GM12875 (cell line): ENCODE measurements at regions not wholly inside any gene's neighbourhood (a gene's known extent, or its start where the extent isn't known, plus 50 kb on each side); places are given as distances from the start of the nearest gene placed in this dataset.

Source experiments
- H3K4me3 ChIP-seq: one replicate; pipeline ENCODE4 v1.5.1; 2011; ENCODE audit warnings: low read depth, low read length, control low read depth
- CTCF ChIP-seq: IDR thresholded peaks from 2 replicates; pipeline ENCODE4 v1.5.1; 2011; ENCODE audit warnings: low read depth, mild to moderate bottlenecking, control low read depth, inconsistent platforms, low read length, moderate library complexity, borderline replicate concordance; ENCODE audit not compliant: insufficient read depth

DNA sequence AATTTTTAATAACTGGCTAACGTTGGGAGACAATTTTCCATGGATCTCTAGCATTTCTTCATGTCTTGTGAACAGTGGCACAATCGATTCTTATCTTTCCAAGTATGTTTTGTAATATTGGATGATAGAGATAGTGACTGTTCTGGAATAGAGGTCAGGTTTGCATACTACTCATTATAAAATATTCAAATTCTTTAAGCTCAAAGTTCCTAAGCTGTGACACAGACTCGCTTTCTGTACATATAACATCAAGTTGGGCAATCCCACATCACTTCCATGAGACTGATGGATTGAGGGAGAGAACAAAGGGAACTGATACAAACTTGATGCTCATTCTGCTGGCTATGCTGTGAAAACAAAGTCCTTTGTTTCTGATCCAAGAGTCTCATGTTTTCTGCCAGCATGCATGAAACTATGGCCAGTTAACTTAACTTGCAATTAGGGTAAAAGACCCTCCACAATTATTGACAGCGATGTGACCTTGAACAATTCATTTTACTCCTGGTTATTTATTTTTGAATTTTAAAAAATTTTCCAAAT is 392.4 kb downstream of the TTLL7 start:
- TF ChIP-seq CTCF = no peak
- no peak overlapping the region for H3K4me3 ChIP-seq

- no peak overlapping the region for H3K4me3 ChIP-seq
- TF ChIP-seq CTCF = no peak
Observed at GRCh38 chr1:83596331-83596730, 402.6 kb downstream of the TTLL7 start.

GRCh38 chr1:83593073-83593472 is 405.9 kb downstream of the TTLL7 start:
- no peak for TF ChIP-seq CTCF
- no peak overlapping the region for H3K4me3 ChIP-seq

- no peak for TF ChIP-seq CTCF
- H3K4me3 ChIP-seq = no peak overlapping the region
Observed at GRCh38 chr1:83588140-83588539, 410.8 kb downstream of the TTLL7 start.

GRCh38 chr1:83583351-83584014 is 415.4 kb downstream of the TTLL7 start:
- TF ChIP-seq CTCF = 0 out of 2 replicates have a peak, but pooled peaks have one; percentile 18
- H3K4me3 ChIP-seq = no peak overlapping the region

GRCh38 chr1:83581747-83582146 is 417.2 kb downstream of the TTLL7 start:
- no peak for TF ChIP-seq CTCF

GRCh38 chr1:83574791-83575190 is 424.1 kb downstream of the TTLL7 start:
- H3K4me3 ChIP-seq = no peak overlapping the region
- TF ChIP-seq CTCF = no peak

More at GRCh38 chr1:83581747-83582146, 417.2 kb downstream of the TTLL7 start:
- H3K4me3 ChIP-seq = no peak overlapping the region
